Activated B cell treated with CpG ODN at 0.5 μM for 24 hours (primary cell): ENCODE measurements at regions not wholly inside any gene's neighbourhood (a gene's known extent, or its start where the extent isn't known, plus 50 kb on each side); places are given as distances from the start of the nearest gene placed in this dataset.

ENCODE experiments used
- ATAC-seq: fragments of 200-7000 bp; cut with Tn5 transposase; one replicate; pipeline ENCODE4 v1.10.0; 2021; ENCODE audit warnings: low read depth, mild to moderate bottlenecking, moderate library complexity
- CTCF ChIA-PET: fragments of 350-600 bp; sonication (Branson Sonifier 250); formaldehyde crosslinking; loops from one replicate; lab custom pipeline; 2021; ENCODE audit warnings: antibody characterized with exemption; lab: Charles Lee
- POLR2A ChIA-PET: fragments of 350-600 bp; sonication (Branson Sonifier 250); formaldehyde crosslinking; loops from one replicate; lab custom pipeline; 2021; ENCODE audit warnings: antibody characterized with exemption; lab: Charles Lee
- DNase-seq: peaks from one replicate; pipeline ENCODE4 v3.0.0; 2022
- H3K27ac Mint-ChIP-seq: one replicate; pipeline ENCODE4 v1.8.0; 2020; ENCODE audit warnings: mixed read lengths
- H3K27me3 Mint-ChIP-seq: one replicate; pipeline ENCODE4 v1.8.0; 2021; ENCODE audit warnings: mixed read lengths
- H3K36me3 Mint-ChIP-seq: one replicate; pipeline ENCODE4 v1.8.0; 2021; ENCODE audit warnings: low read depth, mixed read lengths
- H3K4me1 Mint-ChIP-seq: one replicate; pipeline ENCODE4 v1.8.0; 2021; ENCODE audit warnings: mixed read lengths
- H3K4me3 Mint-ChIP-seq: one replicate; pipeline ENCODE4 v1.8.0; 2020; ENCODE audit warnings: mild to moderate bottlenecking, mixed read lengths
- H3K9me3 Mint-ChIP-seq: one replicate; pipeline ENCODE4 v1.8.0; 2020; ENCODE audit warnings: mixed read lengths
- CTCF ChIP-seq: fragments of 200-600 bp; IDR thresholded peaks from one replicate; pipeline ENCODE4 v1.8.0; 2022; ENCODE audit warnings: antibody characterized with exemption, mild to moderate bottlenecking
- intact Hi-C: fragments of 100-400 bp; cut with micrococcal nuclease; formaldehyde crosslinking; loops from one replicate; pipeline ENCODE4 v1.15.1; 2024

- no peaks in the 10 kb centered on the region for H3K4me1 Mint-ChIP-seq
- H3K36me3 Mint-ChIP-seq, result no peaks in the 10 kb centered on the region
- H3K27ac Mint-ChIP-seq, result no peak overlapping the region
- no peaks in the 10 kb centered on the region for H3K27me3 Mint-ChIP-seq
- intact Hi-C loops, result no loop called here
- CTCF ChIA-PET, result no interaction called here
- no peak for ATAC-seq
- TF ChIP-seq CTCF, result no peak
- no peak for DNase-seq
- H3K4me3 Mint-ChIP-seq, result no peak overlapping the region
- H3K9me3 Mint-ChIP-seq, result peaks cover 4% of the 10 kb centered on the region
- POLR2A ChIA-PET, result no interaction called here
These were observed 423.9 kb upstream of the CHORDC1 start for GRCh38 chr11:90646706-90647105.

DNA sequence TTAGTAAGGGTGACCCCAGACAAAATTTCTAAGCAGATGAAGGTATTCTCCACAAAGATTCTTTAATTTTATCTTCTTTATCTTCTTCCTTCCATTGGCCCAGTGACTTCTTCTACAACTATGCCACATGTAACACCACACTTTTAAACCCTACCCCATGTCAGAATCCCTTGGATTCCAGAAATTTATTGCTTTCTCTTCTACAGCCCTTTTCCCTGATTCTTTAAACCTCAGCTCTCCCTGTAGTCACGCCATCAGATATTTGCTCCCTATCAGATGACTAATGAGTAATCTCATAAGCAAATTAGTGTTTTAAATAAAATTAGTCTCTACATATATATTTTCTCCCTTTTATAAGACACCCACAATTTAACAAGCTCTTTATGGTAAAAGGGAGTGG, 423.4 kb upstream of the CHORDC1 start:
- no peak overlapping the region for H3K4me3 Mint-ChIP-seq
- no peak overlapping the region for H3K27ac Mint-ChIP-seq
- DNase-seq (no peak), ATAC-seq (no peak)
- ChIA-PET POLR2A (no interaction called here), CTCF (no interaction called here)
- intact Hi-C loops, result no loop called here
- no peaks in the 10 kb centered on the region for H3K27me3 Mint-ChIP-seq
- peaks cover 4% of the 10 kb centered on the region for H3K9me3 Mint-ChIP-seq
- no peaks in the 10 kb centered on the region for H3K36me3 Mint-ChIP-seq
- no peak for TF ChIP-seq CTCF
- H3K4me1 Mint-ChIP-seq, result no peaks in the 10 kb centered on the region

DNA sequence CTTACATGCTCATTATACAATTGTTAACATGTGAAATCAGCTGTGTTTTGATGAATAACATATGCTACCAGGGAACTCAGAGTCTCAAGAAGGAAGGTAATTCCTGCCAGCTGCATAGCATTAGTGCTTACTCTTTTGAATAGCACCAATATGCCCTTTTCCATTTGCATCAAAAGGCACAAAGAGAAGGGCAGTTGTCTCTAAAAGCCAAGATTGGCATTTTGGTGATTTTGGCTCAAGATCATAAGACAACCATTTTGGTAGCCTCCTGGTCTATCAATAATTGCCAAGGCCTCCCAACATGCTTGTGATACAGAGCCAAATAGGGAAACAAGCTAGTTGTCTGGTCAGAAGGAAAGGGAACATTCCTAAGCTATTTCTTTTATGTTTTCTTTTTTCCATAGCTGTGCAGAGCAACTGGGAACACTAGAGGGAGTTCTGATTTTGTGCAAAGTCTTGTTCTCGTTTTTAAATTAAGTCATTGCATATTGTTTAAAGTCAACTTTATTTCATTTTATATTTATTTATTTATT, 416.7 kb upstream of the CHORDC1 start:
- CTCF ChIA-PET, result no interaction called here
- no peaks in the 10 kb centered on the region for H3K36me3 Mint-ChIP-seq
- intact Hi-C loops, result no loop called here

DNA sequence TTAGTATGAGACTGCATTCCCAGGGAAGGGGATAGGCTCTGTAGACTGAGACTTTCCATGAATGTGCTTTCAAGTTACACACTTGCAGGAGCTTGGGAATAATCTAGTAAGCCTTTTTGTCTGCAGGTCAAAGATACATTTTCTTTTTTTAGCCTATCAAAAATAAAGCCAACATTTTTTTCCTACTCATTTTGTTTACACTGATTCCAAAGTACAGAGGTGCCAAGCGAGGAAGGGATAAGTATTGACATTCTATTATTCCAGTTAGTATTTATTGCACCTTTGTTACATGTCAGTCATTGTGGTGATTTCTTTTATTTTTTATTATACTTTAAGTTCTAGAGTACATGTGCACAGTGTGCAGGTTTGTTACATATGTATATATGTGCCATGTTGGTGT, 413.0 kb upstream of the CHORDC1 start:
- ATAC-seq (no peak), DNase-seq (no peak)
- intact Hi-C loops, result no loop called here
- Mint-ChIP-seq H3K27me3 (no peaks in the 10 kb centered on the region), H3K36me3 (no peaks in the 10 kb centered on the region), H3K27ac (no peak overlapping the region), H3K4me3 (no peak overlapping the region), H3K9me3 (peaks cover 5% of the 10 kb centered on the region), H3K4me1 (no peaks in the 10 kb centered on the region)
- CTCF ChIA-PET, result no interaction called here
- no peak for TF ChIP-seq CTCF
- POLR2A ChIA-PET, result no interaction called here

More for the DNA sequence above, 416.7 kb upstream of the CHORDC1 start:
- POLR2A ChIA-PET, result no interaction called here
- ATAC-seq (no peak), DNase-seq (no peak)
- Mint-ChIP-seq H3K27me3 (no peaks in the 10 kb centered on the region), H3K4me1 (no peaks in the 10 kb centered on the region), H3K4me3 (no peak overlapping the region), H3K9me3 (peaks cover 9% of the 10 kb centered on the region), H3K27ac (no peak overlapping the region)
- TF ChIP-seq CTCF, result no peak

- DNase-seq (no peak), ATAC-seq (no peak)
- CTCF ChIA-PET, result no interaction called here
- Mint-ChIP-seq H3K4me1 (no peaks in the 10 kb centered on the region), H3K27ac (no peak overlapping the region), H3K9me3 (peaks cover 8% of the 10 kb centered on the region), H3K36me3 (no peaks in the 10 kb centered on the region), H3K4me3 (no peak overlapping the region), H3K27me3 (no peaks in the 10 kb centered on the region)
- intact Hi-C loops, result no loop called here
- TF ChIP-seq CTCF, result no peak
- POLR2A ChIA-PET, result no interaction called here
These were observed 412.3 kb upstream of the CHORDC1 start for GRCh38 chr11:90635151-90635550.
